ENCODE measurements at regions not wholly inside any gene's neighbourhood (a gene's known extent, or its start where the extent isn't known, plus 50 kb on each side); places are given as distances from the start of the nearest gene placed in this dataset.

DNA sequence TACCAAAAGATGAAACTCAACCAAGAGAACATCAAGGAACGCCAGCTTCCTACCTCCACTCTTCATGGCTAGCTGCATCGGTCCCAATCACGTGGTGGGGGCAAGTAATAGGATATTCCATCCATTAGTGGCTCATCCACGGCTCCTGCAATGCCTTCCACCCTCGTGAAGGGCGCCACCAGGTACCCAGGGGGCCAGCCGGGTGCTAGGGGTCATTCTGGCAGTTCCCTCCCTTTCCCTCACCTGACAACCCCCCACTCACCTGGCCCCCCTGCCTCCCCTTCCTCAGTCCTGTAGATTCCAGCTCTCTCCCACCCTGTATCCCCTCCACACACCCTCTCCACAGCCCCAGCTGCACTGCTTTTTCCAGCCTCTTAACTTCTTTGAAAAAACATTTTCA lies 161.9 kb downstream of the URI1 start:
- no peak for TF ChIP-seq EP300 (IDR thresholded peaks at IDR 0.05)
- no peak for TF ChIP-seq FOSL2 (IDR thresholded peaks at IDR 0.05)
- no peak for TF ChIP-seq FOSL2 (CRISPR knock-in tag; IDR thresholded peaks at IDR 0.05)
- no peak for TF ChIP-seq CHD2 (IDR thresholded peaks at IDR 0.05; ENCODE audit: low read length, partially characterized antibody)
- TF ChIP-seq, protein P1, sequence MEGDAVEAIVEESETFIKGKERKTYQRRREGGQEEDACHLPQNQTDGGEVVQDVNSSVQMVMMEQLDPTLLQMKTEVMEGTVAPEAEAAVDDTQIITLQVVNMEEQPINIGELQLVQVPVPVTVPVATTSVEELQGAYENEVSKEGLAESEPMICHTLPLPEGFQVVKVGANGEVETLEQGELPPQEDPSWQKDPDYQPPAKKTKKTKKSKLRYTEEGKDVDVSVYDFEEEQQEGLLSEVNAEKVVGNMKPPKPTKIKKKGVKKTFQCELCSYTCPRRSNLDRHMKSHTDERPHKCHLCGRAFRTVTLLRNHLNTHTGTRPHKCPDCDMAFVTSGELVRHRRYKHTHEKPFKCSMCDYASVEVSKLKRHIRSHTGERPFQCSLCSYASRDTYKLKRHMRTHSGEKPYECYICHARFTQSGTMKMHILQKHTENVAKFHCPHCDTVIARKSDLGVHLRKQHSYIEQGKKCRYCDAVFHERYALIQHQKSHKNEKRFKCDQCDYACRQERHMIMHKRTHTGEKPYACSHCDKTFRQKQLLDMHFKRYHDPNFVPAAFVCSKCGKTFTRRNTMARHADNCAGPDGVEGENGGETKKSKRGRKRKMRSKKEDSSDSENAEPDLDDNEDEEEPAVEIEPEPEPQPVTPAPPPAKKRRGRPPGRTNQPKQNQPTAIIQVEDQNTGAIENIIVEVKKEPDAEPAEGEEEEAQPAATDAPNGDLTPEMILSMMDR (IDR thresholded peaks at IDR 0.05), result no peak
- TF ChIP-seq SREBF2 (IDR thresholded peaks at IDR 0.05), result no peak
- no peak for TF ChIP-seq POLR2AphosphoS2 (conservative IDR thresholded peaks at IDR 0.05; ENCODE audit: low read length)
- TF ChIP-seq POLR2A (IDR thresholded peaks at IDR 0.05; ENCODE audit: low read length), result no peak
- no peak for TF ChIP-seq ZC3H11A (IDR thresholded peaks at IDR 0.05)
- TF ChIP-seq, protein P2, sequence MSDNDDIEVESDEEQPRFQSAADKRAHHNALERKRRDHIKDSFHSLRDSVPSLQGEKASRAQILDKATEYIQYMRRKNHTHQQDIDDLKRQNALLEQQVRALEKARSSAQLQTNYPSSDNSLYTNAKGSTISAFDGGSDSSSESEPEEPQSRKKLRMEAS (IDR thresholded peaks at IDR 0.05), result no peak

All from A549 (cell line).